Neural cell (in vitro differentiated cells): ENCODE measurements at regions not wholly inside any gene's neighbourhood (a gene's known extent, or its start where the extent isn't known, plus 50 kb on each side); places are given as distances from the start of the nearest gene placed in this dataset.

Source experiments
- H2AFZ ChIP-seq: fragments of 200-600, 300-800 bp; sonication (generic), shearing (Covaris generic); 2 replicates; pipeline ENCODE4 v1.6.0; 2014; ENCODE audit warnings: low read depth, mild to moderate bottlenecking, antibody characterized with exemption, low read length, moderate library complexity
- H3F3A ChIP-seq: fragments of 200-600 bp; shearing (Covaris generic); 2 replicates; pipeline ENCODE4 v1.6.1; 2016; ENCODE audit warnings: mild to moderate bottlenecking, moderate library complexity, mixed read lengths, antibody characterized with exemption, low read length; ENCODE audit not compliant: insufficient read depth, poor library complexity, severe bottlenecking
- H3K27ac ChIP-seq: fragments of 200-600, 300-800 bp; sonication (generic), shearing (Covaris generic); 2 replicates; pipeline ENCODE4 v1.5.1; 2014; ENCODE audit warnings: mild to moderate bottlenecking, low read length, moderate library complexity
- H3K27me3 ChIP-seq: fragments of 300-800, 200-600 bp; sonication (generic), shearing (Covaris generic); 2 replicates; pipeline ENCODE4 v1.6.0; 2014; ENCODE audit warnings: mild to moderate bottlenecking, low read depth, low read length, moderate library complexity; ENCODE audit not compliant: insufficient read depth
- H3K36me3 ChIP-seq: fragments of 300-800, 200-600 bp; sonication (generic), shearing (Covaris generic); 2 replicates; pipeline ENCODE4 v1.5.1; 2014; ENCODE audit warnings: mild to moderate bottlenecking, antibody characterized with exemption, low read length, moderate library complexity; ENCODE audit not compliant: insufficient read depth
- H3K4me2 ChIP-seq: fragments of 300-800, 200-600 bp; sonication (generic), shearing (Covaris generic); 2 replicates; pipeline ENCODE4 v1.6.0; 2014; ENCODE audit warnings: mild to moderate bottlenecking, low read length
- H3K4me3 ChIP-seq: fragments of 300-800, 200-600 bp; sonication (generic), shearing (Covaris generic); 2 replicates; pipeline ENCODE4 v1.5.1; 2014; ENCODE audit warnings: mild to moderate bottlenecking, low read length, moderate library complexity
- H3K79me2 ChIP-seq: fragments of 200-600 bp; shearing (Covaris generic); replicated peaks from 2 replicates; pipeline ENCODE4 v1.6.0; 2014; ENCODE audit warnings: mild to moderate bottlenecking, low read length, moderate library complexity; ENCODE audit not compliant: insufficient read depth
- H3K9ac ChIP-seq: fragments of 300-800, 200-600 bp; sonication (generic), shearing (Covaris generic); 2 replicates; pipeline ENCODE4 v1.6.1; 2016; ENCODE audit warnings: mild to moderate bottlenecking, low read length, mixed read lengths
- H3K9me2 ChIP-seq: fragments of 200-600 bp; shearing (Covaris generic); 2 replicates; pipeline ENCODE4 v1.6.1; 2016; ENCODE audit warnings: mild to moderate bottlenecking, low read length, mixed read lengths; ENCODE audit not compliant: insufficient read depth
- H3K9me3 ChIP-seq: fragments of 200-600, 300-800 bp; sonication (generic), shearing (Covaris generic); 2 replicates; pipeline ENCODE4 v1.6.1; 2016; ENCODE audit warnings: mild to moderate bottlenecking, mixed run types, low read length, moderate library complexity, mixed read lengths
- H4K20me1 ChIP-seq: fragments of 200-600 bp; shearing (Covaris generic); 2 replicates; pipeline ENCODE4 v1.6.1; 2016; ENCODE audit warnings: mild to moderate bottlenecking, mixed run types; ENCODE audit not compliant: insufficient read depth
- CTCF ChIP-seq: fragments of 450-650 bp; IDR thresholded peaks from 2 replicates; pipeline ENCODE4 v1.5.1; 2014; ENCODE audit warnings: antibody characterized with exemption, mild to moderate bottlenecking, moderate library complexity; ENCODE audit not compliant: poor library complexity, severe bottlenecking
- EP300 ChIP-seq: fragments of 450-650 bp; conservative IDR thresholded peaks from 2 replicates; pipeline ENCODE4 v1.6.1; 2014; ENCODE audit warnings: antibody characterized with exemption, mild to moderate bottlenecking, moderate library complexity; ENCODE audit not compliant: poor library complexity, severe bottlenecking
- EZH2 ChIP-seq: fragments of 200-600, 300-800 bp; shearing (Covaris generic), sonication (generic); IDR thresholded peaks from 2 replicates; pipeline ENCODE4 v1.6.1; 2014; ENCODE audit warnings: antibody characterized with exemption, low read length, borderline replicate concordance, mild to moderate bottlenecking; ENCODE audit not compliant: insufficient read depth, poor library complexity, severe bottlenecking
- MXI1 ChIP-seq: fragments of 450-650 bp; conservative IDR thresholded peaks from 2 replicates; pipeline ENCODE4 v1.6.1; 2014; ENCODE audit warnings: antibody characterized with exemption, mild to moderate bottlenecking; ENCODE audit not compliant: poor library complexity, severe bottlenecking
- POLR2AphosphoS5 ChIP-seq: IDR thresholded peaks from 2 replicates; pipeline ENCODE4 v1.6.1; 2012
- RAD21 ChIP-seq: fragments of 450-650 bp; conservative IDR thresholded peaks from 2 replicates; pipeline ENCODE4 v1.6.1; 2014; ENCODE audit warnings: antibody characterized with exemption, mild to moderate bottlenecking, moderate library complexity
- REST ChIP-seq: IDR thresholded peaks from 2 replicates; pipeline ENCODE4 v1.6.1; 2012; ENCODE audit warnings: borderline replicate concordance
- SMC3 ChIP-seq: fragments of 450-650 bp; conservative IDR thresholded peaks from 2 replicates; pipeline ENCODE4 v1.6.1; 2014; ENCODE audit warnings: antibody characterized with exemption, mild to moderate bottlenecking, moderate library complexity; ENCODE audit not compliant: poor library complexity
- TAF1 ChIP-seq: IDR thresholded peaks from 2 replicates; pipeline ENCODE4 v1.6.1; 2012; ENCODE audit warnings: low read depth

- no peak overlapping the region for H2AFZ ChIP-seq
- H3K4me2 ChIP-seq: no peak overlapping the region
- no peak overlapping the region for H3K27ac ChIP-seq
- no peak overlapping the region for H3K9ac ChIP-seq
- no peaks in the 10 kb centered on the region for H3K27me3 ChIP-seq
- TF ChIP-seq TAF1: no peak
- TF ChIP-seq RAD21: no peak
- TF ChIP-seq POLR2AphosphoS5: no peak
- TF ChIP-seq EZH2: no peak
- TF ChIP-seq CTCF: no peak
- no peak for TF ChIP-seq EP300
- no peak for TF ChIP-seq MXI1
- TF ChIP-seq SMC3: no peak
- no peak for TF ChIP-seq REST
- H3K79me2 ChIP-seq: no peaks in the 10 kb centered on the region
- H4K20me1 ChIP-seq: no peaks in the 10 kb centered on the region
- H3K4me3 ChIP-seq: no peak overlapping the region
- H3K36me3 ChIP-seq: no peaks in the 10 kb centered on the region
- no peaks in the 10 kb centered on the region for H3F3A ChIP-seq
- no peaks in the 10 kb centered on the region for H3K9me2 ChIP-seq
- H3K9me3 ChIP-seq: no peaks in the 10 kb centered on the region
These were observed 158.2 kb upstream of the TRIB2 start for GRCh38 chr2:12558519-12558918.

DNA sequence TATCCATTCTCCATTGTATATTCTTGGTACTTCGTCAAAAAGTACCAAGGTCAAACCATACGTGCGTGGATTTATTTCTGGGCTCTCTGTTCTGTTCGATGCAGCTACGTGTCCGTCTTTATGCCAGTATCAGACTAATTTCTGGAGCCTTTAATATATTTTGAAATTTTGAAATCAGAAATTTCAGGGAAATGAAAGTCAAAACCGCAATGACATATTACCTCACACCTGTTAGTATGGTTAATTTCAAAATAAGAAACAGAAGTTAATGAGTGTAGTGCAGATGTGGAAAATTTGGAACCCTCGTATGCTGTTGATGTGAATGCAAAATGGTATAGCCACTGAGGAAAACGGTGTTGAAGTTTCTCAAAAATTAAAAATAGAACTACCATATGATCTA, 156.1 kb upstream of the TRIB2 start:
- no peak overlapping the region for H3K4me3 ChIP-seq
- H3F3A ChIP-seq: no peaks in the 10 kb centered on the region
- H3K27me3 ChIP-seq: no peaks in the 10 kb centered on the region
- TF ChIP-seq EP300 (no peak), MXI1 (no peak), SMC3 (no peak), TAF1 (no peak), EZH2 (no peak), CTCF (no peak), POLR2AphosphoS5 (no peak), RAD21 (no peak), REST (no peak)
- no peak overlapping the region for H3K27ac ChIP-seq
- H2AFZ ChIP-seq: no peak overlapping the region
- no peaks in the 10 kb centered on the region for H3K9me2 ChIP-seq
- no peaks in the 10 kb centered on the region for H3K9me3 ChIP-seq
- no peaks in the 10 kb centered on the region for H4K20me1 ChIP-seq
- H3K4me2 ChIP-seq: no peak overlapping the region
- H3K9ac ChIP-seq: no peak overlapping the region
- H3K79me2 ChIP-seq: no peaks in the 10 kb centered on the region
- H3K36me3 ChIP-seq: no peaks in the 10 kb centered on the region
